Endothelial cell of umbilical vein (primary cell): ENCODE measurements at regions not wholly inside any gene's neighbourhood (a gene's known extent, or its start where the extent isn't known, plus 50 kb on each side); places are given as distances from the start of the nearest gene placed in this dataset.

Experiments used
- BruUV-seq: library from RNA; stranded (reverse); fragments of 400-500 nt; replicated peaks from 2 replicates; lab custom pipeline; 2021; lab: Mats Ljungman, UMichigan
- CTCF ChIA-PET: fragments of 300-600, 350-600 bp; sonication (Branson Sonifier 250); formaldehyde crosslinking; loops from one replicate; lab custom pipeline; 2021; ENCODE audit warnings: antibody characterized with exemption, inconsistent platforms; lab: Charles Lee
- POLR2A ChIA-PET: fragments of 300-600, 350-600 bp; sonication (Branson Sonifier 250); formaldehyde crosslinking; loops from one replicate; lab custom pipeline; 2021; ENCODE audit warnings: antibody characterized with exemption, inconsistent platforms; lab: Charles Lee
- DNase-seq: peaks from one replicate; pipeline ENCODE4 v3.0.0-alpha.2; 2011; ENCODE audit warnings: low read depth, low spot score
- FAIRE-seq: peaks from 2 replicates; lab custom pipeline; 2011; peaks lifted over from hg19 to GRCh38; lab: Jason Lieb, UNC
- H2AFZ ChIP-seq: 2 replicates; pipeline ENCODE4 v1.6.0; 2012; ENCODE audit warnings: low read depth, low read length, control low read depth, inconsistent platforms
- H3K27ac ChIP-seq: 2 replicates; pipeline ENCODE4 v1.5.1; 2011; ENCODE audit warnings: low read depth, mild to moderate bottlenecking, control low read depth, low read length, moderate library complexity; ENCODE audit not compliant: insufficient read depth
- H3K27me3 ChIP-seq, 2 experiments: 2 replicates each; pipeline versions ENCODE4 v1.6.0 to v1.6.1; 2011; ENCODE audit warnings: low read length in 2 of 2, mixed read lengths in 1 of 2; ENCODE audit not compliant: control insufficient read depth in 2 of 2, insufficient read depth in 2 of 2
- H3K36me3 ChIP-seq, 2 experiments: 2 replicates in 1 of 2; 3 replicates in 1 of 2; pipeline ENCODE4 v1.5.1; 2011; ENCODE audit warnings: low read length in 2 of 2, mild to moderate bottlenecking in 1 of 2, moderate library complexity in 1 of 2; ENCODE audit not compliant: control insufficient read depth in 2 of 2, insufficient read depth in 2 of 2; ENCODE audit errors: extremely low read depth in 1 of 2
- H3K4me1 ChIP-seq: 3 replicates; pipeline ENCODE4 v1.5.1; 2011; ENCODE audit warnings: mild to moderate bottlenecking, low read length; ENCODE audit not compliant: control insufficient read depth, insufficient read depth; ENCODE audit errors: extremely low read depth
- H3K4me2 ChIP-seq: 2 replicates; pipeline ENCODE4 v1.6.1; 2011; ENCODE audit warnings: low read length, control low read depth, mixed read lengths; ENCODE audit not compliant: insufficient read depth
- H3K4me3 ChIP-seq, 3 experiments: fragments of 200-600 bp in 1 of 3; sonication (generic), shearing (Covaris generic) in 1 of 3; replicated peaks in 1 of 3; 2 replicates each; pipeline ENCODE4 v1.5.1; 2011 to 2016; ENCODE audit warnings: control low read depth in 3 of 3, low read length in 3 of 3, mild to moderate bottlenecking in 2 of 3, inconsistent platforms in 1 of 3, low read depth in 1 of 3, moderate library complexity in 1 of 3; ENCODE audit not compliant: insufficient read depth in 1 of 3
- H3K79me2 ChIP-seq: 2 replicates; pipeline ENCODE4 v1.6.0; 2012; ENCODE audit warnings: low read length, inconsistent platforms; ENCODE audit not compliant: control insufficient read depth, insufficient read depth
- H3K9ac ChIP-seq: replicated peaks from 2 replicates; pipeline ENCODE3; 2011; ENCODE audit warnings: low read length, control low read depth; ENCODE audit not compliant: insufficient read depth; ENCODE audit errors: extremely low read depth
- H3K9me1 ChIP-seq: replicated peaks from 3 replicates; pipeline ENCODE4 v1.6.0; 2011; ENCODE audit warnings: mild to moderate bottlenecking, low read length; ENCODE audit not compliant: control insufficient read depth, insufficient read depth; ENCODE audit errors: extremely low read depth
- H3K9me3 ChIP-seq: replicated peaks from 2 replicates; pipeline ENCODE4 v1.5.1; 2012; ENCODE audit warnings: low read length, inconsistent platforms; ENCODE audit not compliant: control insufficient read depth, insufficient read depth
- H4K20me1 ChIP-seq: replicated peaks from 2 replicates; pipeline ENCODE3; 2011; ENCODE audit warnings: mild to moderate bottlenecking, low read length; ENCODE audit not compliant: control insufficient read depth, insufficient read depth; ENCODE audit errors: extremely low read depth
- CTCF ChIP-seq, 2 donors: IDR thresholded peaks; 1 replicate in 1 of 2; 2 replicates in 1 of 2; pipeline ENCODE4 v1.5.1; 2011; ENCODE audit warnings: low read length in 2 of 2, mild to moderate bottlenecking in 2 of 2, moderate library complexity in 2 of 2, control low read depth in 1 of 2, inconsistent platforms in 1 of 2, low read depth in 1 of 2; ENCODE audit not compliant: insufficient read depth in 1 of 2; ENCODE audit errors: extremely low read depth in 1 of 2
- EZH2 ChIP-seq: IDR thresholded peaks from 2 replicates; pipeline ENCODE4 v1.6.1; 2012; ENCODE audit warnings: borderline replicate concordance, low read depth, mild to moderate bottlenecking, moderate library complexity, low read length, inconsistent platforms; ENCODE audit not compliant: severe bottlenecking
- FOS ChIP-seq: IDR thresholded peaks from 2 replicates; pipeline ENCODE4 v1.6.1; 2011; ENCODE audit warnings: mild to moderate bottlenecking, low read length, moderate library complexity, borderline replicate concordance; ENCODE audit not compliant: insufficient read depth
- GATA2 ChIP-seq: IDR thresholded peaks from 2 replicates; pipeline ENCODE4 v1.7.0; 2011; ENCODE audit warnings: low read depth, mild to moderate bottlenecking, moderate library complexity, mixed read lengths, low read length; ENCODE audit not compliant: insufficient read length, insufficient read depth
- JUN ChIP-seq: IDR thresholded peaks from 2 replicates; pipeline ENCODE4 v1.6.1; 2011; ENCODE audit warnings: borderline replicate concordance, low read depth; ENCODE audit not compliant: insufficient read length, insufficient read depth
- MAX ChIP-seq: IDR thresholded peaks from 2 replicates; pipeline ENCODE4 v1.6.1; 2011; ENCODE audit not compliant: insufficient read depth, insufficient read length
- MYC ChIP-seq: IDR thresholded peaks from one replicate; pipeline ENCODE4 v1.6.1; 2011; ENCODE audit warnings: mild to moderate bottlenecking, low read depth, low read length
- POLR2A ChIP-seq: IDR thresholded peaks from 2 replicates; pipeline ENCODE4 v1.6.1; 2012; ENCODE audit warnings: low read depth, mild to moderate bottlenecking, control low read depth, low read length
- POLR2AphosphoS5 ChIP-seq: IDR thresholded peaks from 2 replicates; pipeline ENCODE4 v1.6.1; 2012; ENCODE audit warnings: low read depth, mild to moderate bottlenecking, control low read depth, low read length, moderate library complexity; ENCODE audit not compliant: insufficient read depth
- dilution Hi-C: fragments of 300-500 bp; cut with MboI; formaldehyde crosslinking; loops from one replicate; pipeline ENCODE4 v1.15.0; 2019; ENCODE audit warnings: low sequenced_read_pairs; ENCODE audit not compliant: extremely low pct_ligation_motif_present
- intact Hi-C: fragments of 100-400 bp; cut with micrococcal nuclease; formaldehyde crosslinking; loops from one replicate; pipeline ENCODE4 v1.10.0; 2022

GRCh38 chr16:59959311-59959710, 1225.2 kb upstream of the GOT2 start:
- POLR2A ChIA-PET, result no interaction called here
- dilution Hi-C loops, result no loop called here
- CTCF ChIA-PET, result no interaction called here
- Histone ChIP-seq H3K4me2 (no peak overlapping the region), H2AFZ (no peak overlapping the region), H3K9ac (no peak overlapping the region), H3K9me1 (no peaks in the 10 kb centered on the region), H3K27me3 (no peaks in the 10 kb centered on the region), H3K36me3 (no peaks in the 10 kb centered on the region), H3K9me3 (no peaks in the 10 kb centered on the region), H3K79me2 (no peaks in the 10 kb centered on the region), H3K4me3 (no peak overlapping the region), H4K20me1 (no peaks in the 10 kb centered on the region), H3K27ac (no peak overlapping the region), H3K4me1 (no peaks in the 10 kb centered on the region)
- TF ChIP-seq MYC (no peak), CTCF (IDR thresholded peaks at IDR 0.05; ENCODE audit: extremely low read depth in 1 of 2, insufficient read depth in 1 of 2, low read depth in 1 of 2, low read length in 2 of 2) (no peak)
- FAIRE-seq (no peak), DNase-seq (no peak)
- intact Hi-C loops, result no loop called here
- no TSS peak for BruUV-seq

GRCh38 chr16:59950431-59950830, 1216.3 kb upstream of the GOT2 start:
- no peak overlapping the region for H3K9ac ChIP-seq
- no peak overlapping the region for H2AFZ ChIP-seq
- no TSS peak for BruUV-seq
- no peaks in the 10 kb centered on the region for H3K79me2 ChIP-seq
- H3K27me3 ChIP-seq, result no peaks in the 10 kb centered on the region
- H4K20me1 ChIP-seq, result no peaks in the 10 kb centered on the region
- FAIRE-seq, result no peak
- DNase-seq, result no peak
- CTCF ChIA-PET, result no interaction called here
- POLR2A ChIA-PET, result no interaction called here
- no peaks in the 10 kb centered on the region for H3K9me3 ChIP-seq
- H3K27ac ChIP-seq, result no peak overlapping the region
- H3K4me3 ChIP-seq, result no peak overlapping the region
- H3K4me2 ChIP-seq, result no peak overlapping the region
- intact Hi-C loops (no loop called here), dilution Hi-C loops (no loop called here)
- TF ChIP-seq EZH2 (no peak), MYC (no peak), POLR2AphosphoS5 (no peak), MAX (no peak), CTCF (IDR thresholded peaks at IDR 0.05; ENCODE audit: extremely low read depth in 1 of 2, insufficient read depth in 1 of 2, low read depth in 1 of 2, low read length in 2 of 2) (no peak), FOS (no peak), JUN (no peak), POLR2A (no peak), GATA2 (no peak)
- H3K4me1 ChIP-seq, result no peaks in the 10 kb centered on the region
- H3K9me1 ChIP-seq, result no peaks in the 10 kb centered on the region
- H3K36me3 ChIP-seq, result no peaks in the 10 kb centered on the region
